ENCODE measurements at regions not wholly inside any gene's neighbourhood (a gene's known extent, or its start where the extent isn't known, plus 50 kb on each side); places are given as distances from the start of the nearest gene placed in this dataset.

- Histone ChIP-seq H3K27ac (ENCODE audit: insufficient read length, low read depth, low read length) (no peak overlapping the region), H3K56ac (ENCODE audit: insufficient read length, low read depth, low read length) (no peak overlapping the region), H2BK120ac (ENCODE audit: low read depth, low read length, poor library complexity, severe bottlenecking) (no peak overlapping the region), H3K4me1 (ENCODE audit: insufficient read depth, low read length) (no peaks in the 10 kb centered on the region; the same call in 1 of the 2 replicates), H3T11ph (ENCODE audit: low read length) (no peak overlapping the region), H4K5ac (ENCODE audit: insufficient read length, low read depth, low read length) (no peak overlapping the region), H2AFZ (ENCODE audit: low read length) (no peak overlapping the region), H3K23ac (ENCODE audit: insufficient read length, low read depth, low read length) (no peak overlapping the region), H3K27me3 (ENCODE audit: insufficient read depth, low read length) (no peaks in the 10 kb centered on the region), H3K9ac (ENCODE audit: extremely low read depth, insufficient read length, low read length) (no peak overlapping the region), H4K20me1 (ENCODE audit: control insufficient read depth, insufficient read depth, insufficient read length) (no peaks in the 10 kb centered on the region), H3K23me2 (ENCODE audit: insufficient read length, low read depth, low read length, poor library complexity, severe bottlenecking) (no peaks in the 10 kb centered on the region), H2AK5ac (ENCODE audit: insufficient read length, low read length) (no peak overlapping the region), H2BK12ac (ENCODE audit: insufficient read length, low read depth, low read length) (no peak overlapping the region), H3K79me2 (ENCODE audit: insufficient read depth, low read length) (no peaks in the 10 kb centered on the region), H3K18ac (ENCODE audit: insufficient read length, low read depth, low read length) (no peak overlapping the region), H3K79me1 (ENCODE audit: insufficient read depth, low read depth, low read length, poor library complexity, severe bottlenecking) (no peaks in the 10 kb centered on the region), H2BK15ac (ENCODE audit: low read depth, low read length) (no peak overlapping the region), H3K9me3 (ENCODE audit: control insufficient read depth, low read depth, low read length) (no peaks in the 10 kb centered on the region), H4K91ac (ENCODE audit: insufficient read length, low read depth, low read length) (no peak overlapping the region), H2BK5ac (ENCODE audit: insufficient read length, low read length) (no peak overlapping the region), H3K4ac (ENCODE audit: low read depth, low read length) (no peak overlapping the region), H4K8ac (replicated peaks; ENCODE audit: insufficient read length, low read depth, low read length) (no peak overlapping the region), H3K4me2 (ENCODE audit: insufficient read depth, insufficient read length, low read length) (no peak overlapping the region), H3K14ac (ENCODE audit: insufficient read depth, low read length) (no peak overlapping the region), H2BK20ac (ENCODE audit: low read depth, low read length, poor library complexity, severe bottlenecking) (no peak overlapping the region)
- H3K9me3 Mint-ChIP-seq: no peaks in the 10 kb centered on the region
- H3K4me3 Mint-ChIP-seq: no peak overlapping the region
- TF ChIP-seq CTCF (conservative IDR thresholded peaks at IDR 0.05): no peak
- DNase-seq: no peak
- no peaks in the 10 kb centered on the region for H3K27me3 Mint-ChIP-seq (ENCODE audit: low read depth)
- H3K36me3 Mint-ChIP-seq (ENCODE audit: insufficient read depth in 1 of 3, low read depth in 3 of 3): no peaks in the 10 kb centered on the region
- H3K27ac Mint-ChIP-seq: peak overlapping the region in 2 of 3 experiments; percentile 12 to 42; a peak in 2 of 7 replicates
- no peaks in the 10 kb centered on the region for H3K4me1 Mint-ChIP-seq
Measured at GRCh38 chr2:185668710-185669109, 69.9 kb upstream of the FSIP2 start.

All from H9 (cell line).